CD4-positive, alpha-beta T cell treated with Interleukin-1 beta for 1 hour (primary cell): ENCODE measurements at regions not wholly inside any gene's neighbourhood (a gene's known extent, or its start where the extent isn't known, plus 50 kb on each side); places are given as distances from the start of the nearest gene placed in this dataset.
"Not testable (repeated sequence)": the region's sequence is repeated elsewhere in the genome, so short reads cannot be mapped to it uniquely, and the experiment has no call there.

Source experiments
- DNase-seq, 2 donors: peaks; one replicate each; pipeline ENCODE4 v3.0.0-alpha.2; 2020 to 2022

DNA sequence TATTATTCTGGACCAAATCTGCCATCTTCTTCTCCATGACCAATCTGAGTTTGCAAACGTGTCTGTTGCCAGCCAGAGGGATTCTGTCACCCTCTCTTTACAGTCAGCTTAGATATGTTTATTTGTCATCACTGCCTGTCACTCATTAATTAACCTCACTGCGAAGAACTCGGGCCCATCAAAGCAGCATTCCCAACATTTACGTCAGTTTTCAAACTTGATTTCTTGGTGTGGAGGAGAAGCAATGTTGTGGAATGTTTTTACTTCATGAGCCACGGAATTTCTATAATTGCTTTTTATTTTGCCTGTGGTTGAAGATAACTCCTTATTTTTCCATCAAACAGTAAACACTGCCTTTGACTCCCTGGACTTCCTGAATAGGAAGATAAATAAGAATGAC lies 91.8 kb upstream of the CNKSR3 start:
- DNase-seq, result no peak

- DNase-seq, result no peak
Observed at GRCh38 chr6:154602708-154603107, 92.2 kb upstream of the CNKSR3 start.

DNA sequence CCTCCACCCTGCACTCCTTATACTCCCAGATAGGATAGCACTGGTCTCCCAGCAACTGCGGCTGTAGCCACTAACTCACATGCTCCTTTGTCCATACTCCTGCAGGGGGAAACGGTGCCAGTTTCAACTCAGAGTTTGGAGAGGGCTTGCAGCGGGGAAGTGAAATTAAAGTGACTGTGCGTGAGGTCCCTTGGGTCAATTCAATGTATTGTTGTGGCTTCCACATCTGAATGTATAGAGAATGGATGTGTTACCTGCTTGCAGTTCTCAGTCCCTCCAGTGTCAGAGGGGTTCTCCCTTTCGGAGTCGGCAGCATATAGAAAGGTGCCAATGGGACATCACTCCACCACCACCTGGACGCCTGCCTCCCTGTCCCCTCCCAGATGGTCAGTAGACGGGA lies 93.6 kb upstream of the CNKSR3 start:
- DNase-seq, result no peak

DNA sequence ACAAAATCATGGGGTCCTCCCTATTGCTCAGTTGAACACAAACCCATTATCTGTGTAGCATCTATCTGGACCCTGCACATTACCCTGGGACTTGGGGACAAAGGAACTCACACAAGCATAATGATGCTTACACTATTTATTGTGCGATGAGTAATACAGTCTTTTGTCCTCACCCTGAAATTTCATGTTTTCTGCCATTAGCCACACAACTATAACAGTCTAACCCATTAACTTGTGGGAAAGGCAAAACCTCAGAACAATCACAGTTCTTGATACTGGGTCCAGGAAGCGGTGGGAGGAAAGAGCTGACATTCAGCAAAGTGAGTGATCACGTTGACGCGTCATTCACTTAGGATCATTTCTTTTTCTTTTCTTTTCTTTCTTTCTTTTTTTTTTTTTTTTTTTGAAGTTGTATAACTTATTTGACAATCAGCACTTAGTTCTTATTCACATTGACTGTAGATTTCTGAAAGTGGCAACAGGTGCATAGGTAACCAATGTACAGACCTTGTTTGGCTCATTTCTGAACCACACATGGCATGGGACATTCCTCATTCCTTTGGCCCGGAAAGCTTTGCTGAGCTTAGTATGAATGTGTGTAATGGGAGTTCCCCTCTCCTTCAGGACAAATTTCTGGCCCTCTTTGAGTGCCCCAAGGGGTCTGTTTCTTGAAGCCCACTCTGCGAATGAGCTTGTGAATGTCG lies 94.8 kb upstream of the CNKSR3 start:
- DNase-seq, result peak in 1 of 2 donors; percentile 1

DNA sequence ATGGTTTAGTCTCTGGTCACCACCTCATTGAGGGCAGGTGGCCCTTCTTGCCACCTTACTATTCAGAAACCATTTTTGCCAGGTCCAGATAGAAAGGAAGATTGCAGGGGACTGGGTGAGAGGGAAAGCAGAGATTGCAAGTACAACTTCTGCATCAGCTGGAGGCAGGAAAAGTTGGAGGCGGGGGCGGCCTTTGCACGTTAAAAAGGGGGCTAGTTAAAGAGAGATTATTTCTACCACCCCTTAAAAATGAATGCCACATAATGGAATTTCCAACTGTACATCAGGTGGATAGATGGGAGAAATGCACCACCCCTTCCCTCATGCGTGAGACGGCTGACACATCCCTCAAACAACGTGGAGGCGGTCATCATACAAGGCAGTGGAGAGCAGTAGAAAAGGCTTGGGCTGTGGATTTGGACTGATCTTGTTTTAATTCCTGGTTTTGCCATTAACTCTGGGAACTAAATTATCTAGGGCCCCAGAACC lies 95.4 kb upstream of the CNKSR3 start:
- DNase-seq, result no peak

GRCh38 chr6:154606457-154606856 lies 96.0 kb upstream of the CNKSR3 start:
- peak; percentile 50 to 61 for DNase-seq

DNA sequence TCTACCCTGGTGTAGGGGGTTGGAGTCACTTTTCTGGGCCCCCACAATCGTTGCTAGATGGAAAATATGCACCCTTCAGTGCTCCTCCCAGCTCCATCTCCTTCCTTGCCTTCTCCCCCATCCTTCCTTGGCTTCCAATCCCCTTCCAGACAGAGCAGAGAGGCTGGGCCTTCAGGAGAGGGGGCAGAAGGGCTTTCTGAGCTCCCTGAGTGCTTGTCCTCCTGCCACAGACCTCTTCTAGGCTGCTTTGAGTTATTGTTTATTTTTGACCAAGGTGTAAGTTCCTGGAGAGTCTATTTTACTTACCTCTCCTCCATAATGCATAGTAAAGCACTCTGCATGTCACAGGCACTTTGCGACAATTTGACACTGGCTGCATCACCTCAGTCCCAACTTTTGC lies 96.4 kb upstream of the CNKSR3 start:
- DNase-seq, result no peak

- DNase-seq, result no peak
Observed at GRCh38 chr6:154611241-154611640, 100.8 kb upstream of the CNKSR3 start.

- no peak for DNase-seq
Observed at GRCh38 chr6:154611847-154612246, 101.4 kb upstream of the CNKSR3 start.

- DNase-seq, result no peak
Observed at GRCh38 chr6:154613137-154613676, 102.7 kb upstream of the CNKSR3 start.

DNA sequence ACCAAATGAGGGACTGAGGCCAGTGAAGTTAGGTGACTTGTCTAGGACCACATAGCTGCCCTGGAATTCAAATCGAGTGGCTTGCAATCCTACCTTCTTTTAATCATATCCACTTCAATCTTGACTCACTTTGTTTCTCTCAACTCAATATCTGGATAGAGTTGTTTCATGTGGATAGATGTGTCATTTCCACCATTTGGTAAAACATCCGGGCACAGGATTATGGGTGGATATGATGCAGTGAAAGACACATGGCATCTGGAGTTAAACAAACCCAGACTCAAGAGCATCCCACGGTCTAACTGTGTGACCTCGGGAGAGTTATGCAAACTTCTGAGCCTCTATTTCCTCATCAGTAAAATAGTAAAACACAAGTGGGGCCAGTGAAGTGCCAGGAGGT lies 103.6 kb upstream of the CNKSR3 start:
- DNase-seq, result no peak

- DNase-seq, result no peak
Observed at GRCh38 chr6:154614641-154615040, 104.2 kb upstream of the CNKSR3 start.

DNA sequence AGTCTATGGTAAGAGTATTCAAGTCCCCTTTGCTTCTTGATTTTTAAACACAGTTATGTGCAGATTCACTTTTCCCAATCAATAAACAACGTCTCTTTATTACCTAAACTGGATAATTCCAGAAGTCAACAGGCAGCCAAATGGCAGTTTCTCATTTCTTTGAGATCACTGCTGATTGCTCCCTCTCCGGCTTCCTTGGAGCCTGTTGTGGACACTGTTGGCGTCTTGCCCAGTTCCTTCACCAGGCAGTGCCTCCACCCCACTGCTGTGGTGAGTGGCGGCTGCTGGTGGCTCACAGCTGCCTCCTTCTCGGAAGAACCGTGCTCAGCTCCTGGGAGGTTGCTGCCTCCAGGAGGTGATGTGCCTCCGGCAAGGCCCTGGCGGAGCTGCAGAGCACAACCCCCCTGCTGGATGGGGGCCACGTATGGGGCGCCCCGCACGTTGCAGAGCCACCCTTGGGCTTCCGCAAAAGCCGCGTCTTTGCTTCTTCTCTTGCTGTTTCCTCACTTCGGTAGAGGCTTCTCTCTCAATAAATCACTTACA lies 105.1 kb upstream of the CNKSR3 start:
- no peak for DNase-seq

DNA sequence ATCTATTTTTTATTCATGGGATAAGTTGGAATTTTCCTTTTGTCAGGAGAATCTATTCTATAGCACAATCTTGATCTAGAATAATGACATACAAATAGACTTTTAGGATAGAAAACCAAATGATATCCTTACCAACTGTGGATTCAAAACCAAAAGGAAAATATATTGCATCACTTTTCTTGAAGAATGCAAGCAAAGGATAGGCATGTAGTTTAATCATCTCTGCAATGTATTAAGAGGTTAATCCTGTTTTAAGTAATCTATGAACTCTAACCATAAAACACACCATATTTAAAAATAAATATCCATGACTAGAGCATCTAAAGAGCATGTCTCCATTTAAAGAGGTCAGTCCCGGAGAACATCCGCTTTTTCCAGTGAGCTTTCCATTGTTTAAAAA lies 106.7 kb upstream of the CNKSR3 start:
- no peak for DNase-seq

GRCh38 chr6:154619146-154619545 lies 108.7 kb upstream of the CNKSR3 start:
- no peak for DNase-seq

- no peak for DNase-seq
Observed at GRCh38 chr6:154621686-154622085, 111.2 kb upstream of the CNKSR3 start.

DNA sequence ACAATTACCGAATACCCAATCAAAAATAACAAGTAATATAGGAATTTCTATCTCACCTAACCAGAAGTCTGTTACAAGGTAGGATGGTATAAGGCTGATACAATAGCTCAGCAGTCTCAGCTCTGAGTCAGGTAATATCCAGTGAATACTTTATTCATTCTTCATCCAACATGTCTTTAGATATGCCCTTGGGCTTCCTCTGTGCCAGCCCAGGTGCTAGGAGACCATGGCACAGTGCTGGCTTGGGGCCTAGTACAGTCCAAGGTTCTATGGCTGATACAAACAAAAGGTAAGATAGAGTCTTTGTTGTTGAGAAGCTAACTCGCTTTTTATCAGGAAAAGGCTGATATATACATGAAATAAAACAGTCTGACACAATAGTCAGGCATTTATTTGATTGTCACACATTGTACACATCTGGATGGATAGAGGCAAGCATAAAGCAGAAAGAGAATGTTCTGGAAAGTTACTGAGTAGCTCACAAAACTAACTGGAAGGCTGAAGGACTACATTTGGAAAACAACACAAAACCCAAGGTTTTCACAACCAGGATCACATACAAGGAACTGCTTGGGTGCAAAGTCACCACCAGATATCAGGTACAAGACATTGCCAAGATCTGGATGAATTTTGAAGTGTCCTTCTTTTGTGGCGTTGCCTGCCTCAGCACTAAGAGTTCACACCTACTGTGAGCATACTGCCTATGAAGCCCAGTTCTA lies 110.4 kb upstream of the SCAF8 start:
- no peak for DNase-seq

DNA sequence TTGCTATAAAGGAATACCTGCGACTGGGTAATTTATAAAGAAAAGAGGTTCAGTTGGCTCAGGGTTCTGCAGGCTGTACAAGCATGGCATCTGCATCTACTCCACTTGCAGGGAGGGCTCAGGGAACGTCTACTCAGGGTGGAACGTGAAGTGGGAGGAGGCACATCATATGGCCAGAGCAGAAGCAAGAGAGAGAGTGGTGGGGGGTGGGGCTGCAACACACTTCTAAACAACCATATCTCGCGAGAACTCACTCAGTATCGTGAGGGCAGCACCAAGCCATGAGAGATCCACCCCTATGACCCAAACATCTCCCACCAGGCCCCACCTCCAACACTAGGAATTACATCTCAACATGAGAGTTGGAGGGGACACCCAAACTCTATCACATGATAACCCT lies 109.8 kb upstream of the SCAF8 start:
- no peak for DNase-seq

DNA sequence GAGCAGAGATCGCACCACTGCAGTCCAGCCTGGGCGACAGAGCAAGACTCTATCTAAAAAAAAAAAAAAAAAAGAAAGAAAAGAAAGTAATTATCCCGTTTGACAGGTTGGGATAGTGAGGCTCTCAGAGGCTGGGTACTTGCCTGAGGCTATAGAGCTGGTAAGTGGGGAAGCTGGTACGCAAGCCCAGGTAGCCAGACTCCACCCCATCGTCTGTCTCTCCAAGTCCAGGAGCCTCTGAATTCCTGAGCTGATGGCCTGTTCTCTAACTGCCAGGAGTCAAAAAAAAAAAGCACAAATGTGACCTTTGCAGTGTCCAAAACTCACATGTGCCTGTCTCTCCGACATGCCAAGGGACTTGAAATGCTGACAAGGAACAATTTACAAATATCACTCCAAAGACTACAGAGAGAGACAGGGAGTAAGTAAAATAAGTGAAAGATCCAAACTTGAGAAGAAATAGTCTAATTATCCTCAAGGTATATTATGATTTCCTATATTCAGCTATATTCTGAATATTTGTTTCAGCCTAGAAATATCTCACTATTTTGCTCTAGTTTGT lies 109.1 kb upstream of the SCAF8 start:
- DNase-seq, result no peak

- DNase-seq, result not testable (repeated sequence)
Observed at GRCh38 chr6:154624727-154625126, 108.5 kb upstream of the SCAF8 start.

DNA sequence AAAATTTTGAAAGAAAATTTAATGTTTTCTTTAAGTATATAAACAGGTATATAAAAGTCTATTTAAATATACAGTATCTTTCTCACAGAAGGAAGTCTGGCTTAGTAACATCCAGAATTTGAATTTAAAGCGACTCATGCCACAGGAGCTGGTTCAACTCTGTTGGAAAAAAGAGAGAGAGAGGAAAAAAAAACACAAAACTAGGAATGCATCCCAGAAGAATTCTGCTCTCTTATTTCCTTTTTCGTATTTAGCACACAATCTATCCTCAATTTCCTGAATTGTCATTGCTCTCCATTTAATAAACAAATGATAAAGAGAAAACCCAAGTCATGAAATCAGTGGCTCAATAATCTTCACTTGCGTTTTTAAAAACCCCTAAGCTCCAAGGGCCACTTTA lies 107.5 kb upstream of the SCAF8 start:
- DNase-seq, result no peak

DNA sequence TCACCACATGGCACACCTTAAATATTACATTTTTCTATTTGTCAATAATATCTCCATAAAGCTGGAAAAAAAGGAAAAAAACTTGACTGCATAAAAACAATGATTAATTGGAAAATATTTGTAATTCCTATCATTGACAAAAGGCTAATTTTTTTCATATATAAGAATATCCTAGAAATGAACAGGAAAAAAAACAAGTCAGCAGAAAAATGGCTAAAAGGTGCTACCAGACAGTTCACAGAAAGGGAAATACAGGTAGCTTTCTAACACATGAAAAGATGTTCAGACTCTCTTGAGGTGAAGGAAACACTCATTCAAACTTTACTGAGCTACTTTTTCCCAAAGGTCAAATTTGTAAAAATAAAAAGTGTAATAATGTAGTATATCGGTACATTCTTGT lies 104.1 kb upstream of the SCAF8 start:
- DNase-seq, result no peak

DNA sequence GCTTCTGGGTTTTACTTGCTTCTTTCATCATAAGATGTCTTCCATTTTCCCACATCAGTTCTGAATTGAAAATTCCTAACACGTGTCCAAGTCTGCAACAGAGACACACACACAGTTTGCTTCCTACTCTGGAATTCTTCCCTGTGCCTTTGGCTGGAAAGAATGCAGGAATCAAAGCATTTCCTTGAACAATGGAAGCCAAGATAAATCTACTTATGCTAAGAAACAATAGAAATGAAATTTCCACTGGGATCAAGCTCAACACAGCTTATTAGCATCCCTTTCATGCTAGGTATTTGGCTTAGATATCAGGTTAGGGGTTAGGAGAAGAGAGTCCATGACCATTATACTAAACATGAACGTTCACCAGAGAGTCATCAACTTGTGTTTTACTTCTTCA lies 101.1 kb upstream of the SCAF8 start:
- DNase-seq, result no peak

DNA sequence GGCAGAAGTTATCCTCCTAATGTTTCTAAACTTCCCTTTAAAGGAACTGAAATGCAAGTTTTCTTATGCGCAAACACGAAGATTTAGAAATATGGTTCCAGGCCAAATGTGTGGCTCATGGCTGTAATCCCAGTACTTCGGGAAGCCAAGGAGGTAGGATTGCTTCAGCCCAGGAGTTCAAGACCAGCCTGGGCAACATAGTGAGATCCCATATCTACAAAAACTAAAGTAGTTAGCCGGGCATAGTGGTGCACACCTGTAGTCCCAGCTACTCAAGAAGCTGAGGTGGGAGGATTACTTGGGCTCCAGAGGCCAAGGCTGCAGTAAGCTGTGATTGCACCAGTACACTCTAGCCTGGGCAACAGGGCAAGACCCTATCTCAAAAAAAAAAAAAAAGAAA lies 95.8 kb upstream of the SCAF8 start:
- DNase-seq, result no peak
